Activated CD4-positive, alpha-beta T cell treated with anti-CD3 and anti-CD28 coated beads, Interleukin-2, amount 50 U/mL, for 48 hours (primary cell): ENCODE measurements at regions not wholly inside any gene's neighbourhood (a gene's known extent, or its start where the extent isn't known, plus 50 kb on each side); places are given as distances from the start of the nearest gene placed in this dataset.
"Not testable (repeated sequence)": the region's sequence is repeated elsewhere in the genome, so short reads cannot be mapped to it uniquely, and the experiment has no call there.

ENCODE experiments used
- DNase-seq, 2 experiments: peaks; one replicate each; pipeline ENCODE4 v3.0.0-alpha.2; 2020

DNA sequence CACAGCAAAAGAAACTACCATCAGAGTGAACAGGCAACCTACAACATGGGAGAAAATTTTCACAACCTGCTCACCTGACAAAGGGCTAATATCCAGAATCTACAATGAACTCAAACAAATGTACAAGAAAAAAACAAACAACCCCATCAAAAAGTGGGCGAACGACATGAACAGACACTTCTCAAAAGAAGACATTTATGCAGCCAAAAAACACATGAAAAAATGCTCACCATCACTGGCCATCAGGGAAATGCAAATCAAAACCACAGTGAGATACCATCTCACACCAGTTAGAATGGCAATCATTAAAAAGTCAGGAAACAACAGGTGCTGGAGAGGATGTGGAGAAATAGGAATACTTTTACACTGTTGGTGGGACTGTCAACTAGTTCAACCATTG is 207.8 kb downstream of the USP6NL start:
- DNase-seq, result not testable (repeated sequence)

DNA sequence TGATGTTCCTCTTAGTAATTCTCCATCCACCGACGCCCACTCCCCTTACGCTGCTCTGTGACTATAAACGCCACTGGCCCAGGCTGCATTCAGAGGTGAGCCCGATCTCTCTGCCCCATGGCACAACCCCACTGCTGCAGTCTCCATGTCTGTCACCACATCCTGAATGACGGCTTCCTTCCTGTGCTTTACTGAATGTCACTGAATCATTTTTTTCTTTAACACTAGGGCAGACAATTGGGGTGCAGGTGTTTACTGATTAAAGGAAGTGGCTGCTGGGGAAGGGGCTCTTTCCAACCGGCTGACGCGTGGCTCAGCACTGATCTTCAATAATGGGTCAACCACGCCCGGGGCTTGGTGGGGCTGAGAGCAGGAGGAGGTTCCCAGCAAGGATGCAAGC is 208.3 kb downstream of the USP6NL start:
- DNase-seq, result peak; percentile 37 to 55

- DNase-seq, result no peak
Observed at GRCh38 chr10:11402392-11402791, 209.1 kb downstream of the USP6NL start.

DNA sequence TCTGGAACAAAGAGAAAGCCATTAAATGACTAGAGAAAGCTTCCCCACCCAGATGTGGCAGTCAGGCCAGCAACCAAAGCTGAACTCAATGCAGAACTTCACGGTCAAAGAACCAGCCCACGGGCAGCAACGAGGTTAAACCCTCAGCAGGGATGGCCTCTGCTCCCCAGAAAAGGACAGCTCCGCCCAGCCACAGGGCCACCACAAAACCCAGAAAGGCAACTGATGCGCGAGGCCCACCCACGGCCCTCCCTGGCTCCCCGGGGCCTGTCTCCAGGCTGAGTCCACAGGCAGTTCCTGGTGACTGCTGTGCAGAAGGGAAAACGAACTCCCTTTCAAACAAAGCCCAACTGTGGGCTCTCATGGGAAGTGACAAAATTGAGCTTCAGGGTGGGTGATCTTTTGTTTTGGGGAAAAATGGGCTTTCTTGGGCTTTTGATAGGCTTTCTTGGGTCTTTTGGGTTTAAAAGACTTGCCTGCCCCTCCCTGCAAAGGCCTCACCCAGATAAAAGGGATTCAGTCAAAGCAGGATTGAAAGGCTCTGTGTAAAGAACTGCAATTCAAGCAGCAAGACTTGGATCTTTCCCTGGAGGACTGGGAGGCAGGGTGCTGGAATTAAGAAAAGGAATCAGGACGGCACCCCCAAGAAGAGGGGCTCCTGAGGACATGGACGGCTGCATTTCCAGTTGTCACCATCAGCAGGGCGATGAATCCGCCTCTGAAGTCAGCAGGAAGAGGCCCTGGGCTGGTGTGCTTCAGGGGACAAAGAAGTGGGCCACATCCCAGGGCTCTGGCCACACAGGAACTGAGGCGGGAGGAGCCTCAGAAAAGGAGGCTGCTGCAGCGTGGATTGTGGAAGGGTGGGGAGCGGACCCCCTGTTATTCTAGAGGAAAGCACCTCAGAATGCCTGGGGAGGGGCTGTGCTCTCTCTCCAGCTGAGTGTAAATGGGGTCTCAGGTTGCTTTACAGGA is 209.9 kb downstream of the USP6NL start:
- peak in 1 of 2 experiments; percentile 6 for DNase-seq

GRCh38 chr10:11397980-11398580 is 213.4 kb downstream of the USP6NL start:
- no peak for DNase-seq

DNA sequence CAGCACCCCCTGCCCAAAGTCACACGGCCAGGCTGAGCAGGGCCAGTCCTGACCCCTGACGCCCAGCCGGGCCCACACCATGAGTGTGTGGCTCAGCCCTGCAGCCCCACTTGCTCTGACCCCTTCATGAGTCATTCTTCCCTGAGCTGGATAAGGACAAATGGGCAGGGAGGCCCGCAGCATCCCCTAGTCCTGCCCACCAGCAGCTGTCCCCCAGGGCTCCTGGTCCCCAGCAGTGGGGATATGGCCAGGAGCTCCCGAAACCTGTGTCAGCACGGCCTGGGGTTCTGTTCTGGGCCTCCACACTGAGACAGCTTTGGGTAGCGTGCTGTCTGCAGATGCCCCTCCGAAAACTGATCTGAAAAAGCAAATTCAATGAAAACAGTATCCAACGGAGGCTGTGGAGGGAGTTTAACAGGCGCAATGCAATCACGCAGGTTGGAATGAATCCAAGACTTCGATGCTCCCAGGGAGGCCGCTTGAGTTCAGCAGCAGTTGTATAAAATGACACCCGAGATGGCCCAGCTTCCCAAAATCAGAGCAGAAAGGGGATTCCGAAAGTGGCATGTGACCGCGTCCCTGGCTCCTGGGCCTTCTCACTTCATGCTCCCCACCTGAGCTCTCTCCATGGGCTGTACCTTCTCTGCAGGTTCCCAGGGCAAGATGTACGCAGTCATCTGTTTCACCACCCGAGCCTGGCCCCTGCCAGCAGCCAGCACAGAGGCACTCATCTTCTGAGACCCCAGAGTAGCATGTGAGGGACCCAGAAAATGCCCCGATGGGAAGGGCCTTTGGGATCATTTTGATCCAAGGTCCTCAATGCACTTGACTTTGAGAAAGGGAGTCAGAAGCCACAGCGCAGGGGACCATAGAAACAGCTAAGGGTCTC is 214.1 kb downstream of the USP6NL start:
- no peak for DNase-seq

GRCh38 chr10:11396311-11396955 is 215.0 kb downstream of the USP6NL start:
- DNase-seq, result no peak

- no peak for DNase-seq
Observed at GRCh38 chr10:11395581-11396310, 215.7 kb downstream of the USP6NL start.

GRCh38 chr10:11395161-11395560 is 216.3 kb downstream of the USP6NL start:
- no peak for DNase-seq

GRCh38 chr10:11393858-11394257 is 217.6 kb downstream of the USP6NL start:
- no peak for DNase-seq

GRCh38 chr10:11392776-11393175 is 218.7 kb downstream of the USP6NL start:
- no peak for DNase-seq

DNA sequence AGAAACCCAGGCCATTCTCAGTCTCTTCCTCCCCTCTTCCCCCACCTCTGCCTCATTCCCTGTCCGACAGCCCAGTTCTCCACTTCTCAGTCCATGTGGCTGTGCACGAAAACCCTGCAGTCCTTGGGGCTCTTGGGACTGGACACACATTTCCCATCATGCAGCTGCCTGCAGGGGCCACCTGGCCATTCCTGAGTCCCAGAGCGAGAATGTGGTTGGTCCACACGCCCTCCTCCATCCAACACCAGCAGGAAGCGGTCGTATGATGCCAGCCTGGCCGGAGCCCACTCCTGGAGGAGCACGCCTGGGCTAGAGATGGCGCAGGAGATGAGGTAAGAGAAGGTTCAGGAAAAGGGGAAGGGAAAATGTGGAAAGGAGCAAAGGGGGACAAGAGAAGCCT is 222.5 kb downstream of the USP6NL start:
- no peak for DNase-seq

DNA sequence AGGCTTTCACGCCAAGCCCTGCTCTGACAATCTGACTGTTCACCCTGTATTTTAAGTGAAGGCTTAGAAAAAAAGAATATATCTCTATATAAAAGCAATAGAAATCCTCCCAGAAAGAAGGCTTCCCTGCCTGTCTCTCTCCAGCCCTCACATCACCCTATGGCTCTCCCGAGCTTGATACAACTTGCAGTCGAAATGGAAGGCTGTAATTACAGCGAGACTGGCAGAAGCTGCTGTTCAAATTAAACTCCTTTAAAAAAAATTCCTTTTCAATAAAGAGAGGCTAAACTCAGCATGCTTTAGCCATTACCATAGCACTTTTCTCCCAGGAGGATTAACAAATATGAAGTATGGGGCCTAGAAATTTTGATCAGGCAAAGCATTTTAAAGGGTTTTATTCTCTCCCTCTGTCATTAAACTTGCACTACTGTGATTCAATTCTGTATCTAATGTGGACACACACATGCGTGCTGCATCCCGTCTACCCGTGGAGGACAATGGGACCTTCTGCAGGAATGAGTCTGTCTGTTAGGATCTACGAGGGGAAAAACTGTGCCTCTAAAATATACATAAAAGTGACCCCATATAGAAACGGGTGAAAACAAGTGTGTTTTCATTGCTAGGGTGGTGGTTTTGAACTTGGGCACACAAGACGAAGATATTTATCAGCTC is 223.8 kb downstream of the USP6NL start:
- no peak for DNase-seq

DNA sequence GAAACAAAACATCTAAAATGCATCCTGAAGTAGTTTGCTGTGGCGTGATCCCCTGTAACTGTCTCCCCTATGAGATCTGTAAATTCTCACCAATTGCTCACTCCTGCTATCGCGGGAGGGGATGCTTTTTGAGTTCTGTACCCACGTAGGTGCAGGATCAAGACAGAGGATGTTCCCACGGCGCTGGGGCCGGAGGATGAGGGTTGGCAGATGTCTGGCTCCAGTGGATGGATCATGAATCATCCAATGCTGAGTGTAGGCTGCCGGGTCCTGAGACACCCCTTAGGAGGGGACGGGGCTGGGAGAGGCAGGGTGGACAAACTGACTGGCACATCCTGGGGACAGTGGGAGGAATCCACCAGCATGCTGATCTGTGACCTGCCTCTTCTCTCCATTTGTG is 224.4 kb downstream of the USP6NL start:
- DNase-seq, result no peak
